HepG2 (cell line): ENCODE measurements at regions not wholly inside any gene's neighbourhood (a gene's known extent, or its start where the extent isn't known, plus 50 kb on each side); places are given as distances from the start of the nearest gene placed in this dataset.

Source experiments
- ATAC-seq: fragments of 200-7000 bp; cut with Tn5 transposase; 3 replicates; pipeline ENCODE4 v1.9.1; 2020; ENCODE audit warnings: mild to moderate bottlenecking, moderate library complexity
- BruUV-seq: library from RNA; stranded (reverse); fragments of 400-500 nt; replicated peaks from 2 replicates; lab custom pipeline; 2021; lab: Mats Ljungman, UMichigan
- CTCF ChIA-PET: fragments of 300-600 bp; formaldehyde crosslinking; extraction: SDS; loops from one replicate; lab custom pipeline; 2021; ENCODE audit warnings: low total read pairs, inconsistent platforms, low intra/inter-chr PET ratio; lab: Yijun Ruan, JAX
- POLR2A ChIA-PET: fragments of 350-600 bp; sonication (Branson Sonifier 250); formaldehyde crosslinking; loops from one replicate; lab custom pipeline; 2020; ENCODE audit warnings: antibody characterized with exemption, inconsistent platforms; lab: Yijun Ruan, JAX
- DNase-seq: peaks from one replicate; pipeline ENCODE4 v3.0.0-alpha.2; 2015; ENCODE audit warnings: low spot score
- FAIRE-seq: peaks from 3 replicates; lab custom pipeline; 2011; peaks lifted over from hg19 to GRCh38; lab: Jason Lieb, UNC
- H2AFZ ChIP-seq: one replicate; pipeline ENCODE4 v1.6.1; 2011; ENCODE audit warnings: low read length, inconsistent platforms
- H3K27ac ChIP-seq: fragments of 300-600 bp; 3 replicates; pipeline ENCODE4 v1.8.0; 2011; ENCODE audit warnings: mixed run types, mild to moderate bottlenecking, mixed read lengths, low read length, inconsistent platforms; ENCODE audit not compliant: insufficient read depth; ENCODE audit errors: extremely low read length
- H3K27me3 ChIP-seq, 2 experiments: fragments of 200-600 bp in 1 of 2; 2 replicates in 1 of 2; 3 replicates in 1 of 2; pipeline versions ENCODE4 v1.6.0 to v1.8.0; 2011; ENCODE audit warnings: low read length in 2 of 2, mild to moderate bottlenecking in 2 of 2, moderate library complexity in 2 of 2, inconsistent platforms in 1 of 2; ENCODE audit not compliant: insufficient read depth in 2 of 2, control insufficient read depth in 1 of 2
- H3K36me3 ChIP-seq, 2 experiments: fragments of 200-600 bp in 1 of 2; replicated peaks in 1 of 2; 2 replicates in 1 of 2; 3 replicates in 1 of 2; pipeline versions ENCODE4 v1.5.1 to v1.8.0; 2011; ENCODE audit warnings: low read length in 2 of 2, inconsistent platforms in 1 of 2; ENCODE audit not compliant: insufficient read depth in 2 of 2, control insufficient read depth in 1 of 2
- H3K4me1 ChIP-seq: 2 replicates; pipeline ENCODE4 v1.5.1; 2012; ENCODE audit warnings: low read length, inconsistent platforms; ENCODE audit not compliant: insufficient read depth
- H3K4me2 ChIP-seq: 2 replicates; pipeline ENCODE4 v1.6.0; 2011; ENCODE audit warnings: low read depth, low read length, inconsistent platforms
- H3K4me3 ChIP-seq, 3 experiments: fragments of 200-600 bp in 1 of 3; sonication (generic), shearing (Covaris generic) in 1 of 3; replicated peaks in 1 of 3; 2 replicates each; pipeline ENCODE4 v1.5.1; 2011 to 2016; ENCODE audit warnings: low read length in 3 of 3, inconsistent platforms in 2 of 3, low read depth in 2 of 3, mild to moderate bottlenecking in 2 of 3, control low read depth in 1 of 3, mixed read lengths in 1 of 3; ENCODE audit not compliant: insufficient read depth in 1 of 3
- H3K79me2 ChIP-seq: one replicate; pipeline ENCODE4 v1.6.1; 2011; ENCODE audit warnings: low read length, inconsistent platforms; ENCODE audit not compliant: insufficient read depth
- H3K9ac ChIP-seq: 2 replicates; pipeline ENCODE4 v1.6.0; 2011; ENCODE audit warnings: mild to moderate bottlenecking, low read depth, low read length, inconsistent platforms; ENCODE audit not compliant: insufficient read depth
- H3K9me3 ChIP-seq: 2 replicates; pipeline ENCODE4 v1.5.1; 2012; ENCODE audit warnings: mild to moderate bottlenecking, low read length
- H4K20me1 ChIP-seq: 2 replicates; pipeline ENCODE4 v1.6.0; 2011; ENCODE audit warnings: inconsistent platforms, mild to moderate bottlenecking, low read length, moderate library complexity; ENCODE audit not compliant: insufficient read depth
- GPN1 ChIP-seq: sonication (generic); formaldehyde crosslinking; IDR thresholded peaks from 2 replicates; pipeline ENCODE4 v1.5.1; 2020; ENCODE audit warnings: missing genetic modification reagents, borderline replicate concordance
- RARG ChIP-seq: sonication (generic); formaldehyde crosslinking; IDR thresholded peaks from 2 replicates; pipeline ENCODE4 v1.4.0; 2020; ENCODE audit warnings: low read depth, mild to moderate bottlenecking, missing genetic modification reagents
- STAG1 ChIP-seq: sonication (generic); formaldehyde crosslinking; IDR thresholded peaks from 2 replicates; pipeline ENCODE4 v1.4.0; 2020; ENCODE audit warnings: missing genetic modification reagents
- ZNF629 ChIP-seq: sonication (generic); formaldehyde crosslinking; conservative IDR thresholded peaks from 2 replicates; pipeline ENCODE4 v1.5.0; 2020; ENCODE audit warnings: missing genetic modification reagents
- ZNF83 ChIP-seq: sonication (generic); formaldehyde crosslinking; IDR thresholded peaks from 2 replicates; pipeline ENCODE4 v1.4.0; 2020; ENCODE audit warnings: missing genetic modification reagents, mild to moderate bottlenecking, borderline replicate concordance
- WGBS: methylation state at CpG from one replicate; pipeline ENCODE4 v1.1.6; 2017; ENCODE audit warnings: low lambda C conversion rate; 5-methylcytosine and 5-hydroxymethylcytosine counted together
- in situ Hi-C: cut with HindIII; loops from 2 replicates; pipeline ENCODE4 v1.10.0; 2017; ENCODE audit warnings: low pct_unique_long_range_greater_than_20kb; ENCODE audit not compliant: extremely low pct_ligation_motif_present
- intact Hi-C: fragments of 100-400 bp; cut with micrococcal nuclease; formaldehyde crosslinking; loops from one replicate; pipeline ENCODE4 v1.10.0; 2022; ENCODE audit not compliant: unreplicated experiment
- TF ChIP-seq, protein P1 (sequence below): fragments of 450-650 bp; IDR thresholded peaks from 2 replicates; pipeline ENCODE4 v1.6.1; 2016
- TF ChIP-seq, protein P2 (sequence below): sonication (generic); formaldehyde crosslinking; IDR thresholded peaks from 2 replicates; pipeline ENCODE4 v1.5.0; 2020; ENCODE audit warnings: mild to moderate bottlenecking, missing genetic modification reagents, moderate library complexity

DNA sequence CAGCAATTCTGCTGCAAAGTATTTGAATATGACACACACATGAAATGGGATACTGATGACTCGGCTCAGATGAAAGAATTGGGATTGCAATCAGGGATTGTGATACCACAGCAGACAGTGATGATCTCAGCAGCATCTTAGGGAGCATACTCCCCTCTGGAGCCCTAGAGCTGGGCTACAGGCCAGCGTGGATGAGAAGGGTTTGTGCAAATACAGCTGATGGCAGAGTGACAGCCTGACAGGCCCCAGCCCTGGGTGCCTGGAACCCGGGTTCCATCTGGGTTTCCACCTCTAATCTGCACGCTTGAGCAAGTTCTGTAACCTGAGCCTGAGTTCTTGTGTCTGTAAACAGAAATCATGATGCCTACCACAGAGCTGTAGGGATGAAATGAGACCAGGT lies 418.0 kb downstream of the LRATD1 start (continued):
- no peak for TF ChIP-seq ZNF629 (CRISPR knock-in tag)
- TF ChIP-seq, all 625 proteins: peak for 0

DNA sequence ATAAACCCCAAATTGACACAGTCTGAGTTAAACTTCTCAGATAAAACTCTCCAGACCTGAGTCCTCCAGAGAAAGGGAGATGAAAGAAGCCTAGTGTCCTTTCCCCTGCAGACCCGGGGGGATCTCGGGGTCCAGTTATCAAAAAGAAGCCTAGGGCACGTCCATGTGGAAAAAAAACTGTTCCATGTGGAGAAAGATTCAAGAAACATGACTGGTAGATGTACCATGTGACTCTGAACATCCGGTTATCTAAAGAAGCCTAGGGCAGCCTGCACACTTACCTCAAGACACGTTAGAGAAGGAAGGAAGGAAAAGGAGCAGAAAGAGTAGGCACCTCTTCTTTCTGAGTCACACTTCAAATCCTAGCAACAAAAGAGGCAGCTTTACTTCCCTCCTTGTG lies 421.0 kb downstream of the LRATD1 start:
- ATAC-seq, result no peak
- Histone ChIP-seq H3K9ac (no peak overlapping the region), H3K4me2 (no peak overlapping the region), H3K79me2 (no peaks in the 10 kb centered on the region), H4K20me1 (no peaks in the 10 kb centered on the region), H3K27me3 (peaks cover 0 to 16% of the 10 kb centered on the region in 2 experiments; a peak in 3 of 5 replicates), H3K36me3 (no peaks in the 10 kb centered on the region), H3K9me3 (no peaks in the 10 kb centered on the region), H3K27ac (no peak overlapping the region), H2AFZ (no peak overlapping the region), H3K4me1 (no peaks in the 10 kb centered on the region), H3K4me3 (no peak overlapping the region)
- FAIRE-seq, result no peak
- BruUV-seq, result no TSS peak
- no peak for DNase-seq
- 2% methylated on average over 5 of the region's 5 CpGs for WGBS
- ChIA-PET POLR2A (no interaction called here), CTCF (no interaction called here)
- intact Hi-C loops, result loop anchor here (10.0 kb wide), 1 partner anchor 521 kb away; no protein-coding TSS in a partner anchor
- in situ Hi-C loops, result no loop called here
- TF ChIP-seq GPN1 (CRISPR knock-in tag) (no peak), RARG (no peak)
- TF ChIP-seq, protein P1, sequence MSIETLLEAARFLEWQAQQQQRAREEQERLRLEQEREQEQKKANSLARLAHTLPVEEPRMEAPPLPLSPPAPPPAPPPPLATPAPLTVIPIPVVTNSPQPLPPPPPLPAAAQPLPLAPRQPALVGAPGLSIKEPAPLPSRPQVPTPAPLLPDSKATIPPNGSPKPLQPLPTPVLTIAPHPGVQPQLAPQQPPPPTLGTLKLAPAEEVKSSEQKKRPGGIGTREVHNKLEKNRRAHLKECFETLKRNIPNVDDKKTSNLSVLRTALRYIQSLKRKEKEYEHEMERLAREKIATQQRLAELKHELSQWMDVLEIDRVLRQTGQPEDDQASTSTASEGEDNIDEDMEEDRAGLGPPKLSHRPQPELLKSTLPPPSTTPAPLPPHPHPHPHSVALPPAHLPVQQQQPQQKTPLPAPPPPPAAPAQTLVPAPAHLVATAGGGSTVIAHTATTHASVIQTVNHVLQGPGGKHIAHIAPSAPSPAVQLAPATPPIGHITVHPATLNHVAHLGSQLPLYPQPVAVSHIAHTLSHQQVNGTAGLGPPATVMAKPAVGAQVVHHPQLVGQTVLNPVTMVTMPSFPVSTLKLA, result peak; percentile 95

DNA sequence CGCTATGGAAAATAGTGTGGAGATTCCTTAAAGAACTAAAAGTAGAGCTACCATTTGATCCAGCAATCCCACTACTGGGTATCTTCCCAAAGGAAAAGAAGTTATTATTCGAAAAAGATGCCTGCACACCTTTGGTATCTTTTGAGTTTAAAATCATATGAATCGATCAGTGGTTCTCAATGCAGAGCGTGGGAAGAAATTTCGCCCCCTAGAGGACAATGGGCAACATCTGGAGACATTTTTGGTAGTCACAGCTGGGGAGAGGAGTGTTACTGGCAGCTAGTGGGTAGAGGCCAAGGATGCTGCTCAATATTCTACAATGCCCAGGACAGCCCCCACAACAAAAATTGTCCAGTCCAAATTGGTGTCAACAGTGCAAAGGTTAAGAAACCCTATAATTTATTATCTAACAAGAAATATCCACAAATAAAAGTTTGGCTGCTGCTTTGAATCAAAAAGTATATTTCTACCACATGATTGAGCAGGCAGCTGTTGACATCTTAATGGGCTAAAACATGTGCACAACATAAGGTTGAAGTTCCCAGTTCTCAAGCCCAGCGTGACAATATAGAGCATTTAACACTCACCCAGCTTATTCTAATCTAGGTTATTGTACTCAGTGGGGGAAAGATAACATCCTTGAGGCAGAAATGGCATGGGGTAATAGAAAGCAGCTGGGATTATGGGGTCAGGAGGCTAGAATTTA lies 425.7 kb downstream of the LRATD1 start:
- no peaks in the 10 kb centered on the region for H3K4me1 ChIP-seq
- H3K4me3 ChIP-seq, result no peak overlapping the region
- CTCF ChIA-PET, result no interaction called here

More for the DNA sequence above, 425.7 kb downstream of the LRATD1 start:
- H3K4me2 ChIP-seq, result no peak overlapping the region
- TF ChIP-seq STAG1 (CRISPR knock-in tag) (peak; percentile 16; the same call in 1 of the 2 replicates), ZNF83 (no peak)
- TF ChIP-seq, protein P2, sequence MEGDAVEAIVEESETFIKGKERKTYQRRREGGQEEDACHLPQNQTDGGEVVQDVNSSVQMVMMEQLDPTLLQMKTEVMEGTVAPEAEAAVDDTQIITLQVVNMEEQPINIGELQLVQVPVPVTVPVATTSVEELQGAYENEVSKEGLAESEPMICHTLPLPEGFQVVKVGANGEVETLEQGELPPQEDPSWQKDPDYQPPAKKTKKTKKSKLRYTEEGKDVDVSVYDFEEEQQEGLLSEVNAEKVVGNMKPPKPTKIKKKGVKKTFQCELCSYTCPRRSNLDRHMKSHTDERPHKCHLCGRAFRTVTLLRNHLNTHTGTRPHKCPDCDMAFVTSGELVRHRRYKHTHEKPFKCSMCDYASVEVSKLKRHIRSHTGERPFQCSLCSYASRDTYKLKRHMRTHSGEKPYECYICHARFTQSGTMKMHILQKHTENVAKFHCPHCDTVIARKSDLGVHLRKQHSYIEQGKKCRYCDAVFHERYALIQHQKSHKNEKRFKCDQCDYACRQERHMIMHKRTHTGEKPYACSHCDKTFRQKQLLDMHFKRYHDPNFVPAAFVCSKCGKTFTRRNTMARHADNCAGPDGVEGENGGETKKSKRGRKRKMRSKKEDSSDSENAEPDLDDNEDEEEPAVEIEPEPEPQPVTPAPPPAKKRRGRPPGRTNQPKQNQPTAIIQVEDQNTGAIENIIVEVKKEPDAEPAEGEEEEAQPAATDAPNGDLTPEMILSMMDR (CRISPR knock-in tag), result peak; percentile 35; the same call in 1 of the 2 replicates
- peak; percentile 35 for DNase-seq
- BruUV-seq, result no TSS peak
- in situ Hi-C loops, result no loop called here
- H2AFZ ChIP-seq, result no peak overlapping the region
- no peaks in the 10 kb centered on the region for H4K20me1 ChIP-seq
- ATAC-seq, result peak; percentile 87
- intact Hi-C loops, result loop anchor here (10.0 kb wide), 1 partner anchor 517 kb away; no protein-coding TSS in a partner anchor
- no peaks in the 10 kb centered on the region for H3K9me3 ChIP-seq
- WGBS, result 41% methylated on average over 6 of the region's 6 CpGs
- H3K9ac ChIP-seq, result no peak overlapping the region
- peaks cover 0 to 22% of the 10 kb centered on the region in 2 experiments; a peak in 2 of 5 replicates for H3K27me3 ChIP-seq
- no peaks in the 10 kb centered on the region for H3K79me2 ChIP-seq
- no peak overlapping the region for H3K27ac ChIP-seq
- FAIRE-seq, result peak; percentile 44
- no peaks in the 10 kb centered on the region for H3K36me3 ChIP-seq
- POLR2A ChIA-PET, result no interaction called here
